Iris pigment epithelial cell (primary cell): ENCODE measurements at regions not wholly inside any gene's neighbourhood (a gene's known extent, or its start where the extent isn't known, plus 50 kb on each side); places are given as distances from the start of the nearest gene placed in this dataset.

Experiments
- DNase-seq: peaks from one replicate; pipeline ENCODE4 v3.0.0-alpha.2; 2011; ENCODE audit warnings: low read depth

DNA sequence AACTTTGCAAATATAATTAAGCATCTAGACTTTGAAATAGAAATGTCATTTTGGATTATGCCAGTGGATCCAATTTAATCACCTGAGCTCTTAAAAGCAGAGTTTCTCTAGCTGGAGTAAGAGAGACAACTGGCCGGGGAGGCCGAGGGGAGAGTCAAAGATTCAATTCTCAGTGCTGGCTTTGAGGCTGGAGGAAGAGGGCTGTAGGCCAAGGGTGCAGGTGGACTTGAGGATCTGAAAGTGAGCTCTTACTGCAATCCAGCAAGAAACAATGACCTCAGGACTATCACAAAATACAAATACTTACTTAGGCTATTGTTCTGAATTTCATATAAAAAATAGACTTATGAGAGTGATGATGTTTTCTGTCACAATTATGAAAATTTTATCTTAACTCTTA is 814.5 kb downstream of the CBLN2 start:
- DNase-seq, result no peak

- DNase-seq, result no peak
These were observed 816.2 kb downstream of the CBLN2 start for GRCh38 chr18:71727909-71728308.

GRCh38 chr18:71725256-71725655 is 818.9 kb downstream of the CBLN2 start:
- DNase-seq, result no peak

- no peak for DNase-seq
These were observed 836.1 kb downstream of the CBLN2 start for GRCh38 chr18:71707985-71708500.

DNA sequence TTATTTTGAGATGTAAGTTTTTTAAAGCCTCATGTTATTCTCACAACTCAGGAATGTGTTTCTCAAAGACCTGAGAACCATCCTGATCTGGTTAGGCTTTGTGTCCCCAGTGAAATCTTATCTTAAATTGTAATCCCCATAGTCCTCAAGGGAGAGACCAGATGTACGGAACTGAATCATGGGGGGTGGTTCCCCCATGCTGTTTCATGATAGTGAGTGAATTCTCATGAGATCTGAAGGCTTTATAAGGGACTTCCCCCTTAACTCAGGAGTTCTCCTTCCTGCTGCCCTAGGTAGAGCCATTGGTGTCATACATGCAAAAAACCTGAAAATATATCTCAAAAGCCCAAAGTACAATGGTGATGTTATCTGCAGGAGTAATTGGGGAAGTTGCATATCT is 836.7 kb downstream of the CBLN2 start:
- DNase-seq, result no peak

GRCh38 chr18:71689416-71690160 is 854.6 kb downstream of the CBLN2 start:
- DNase-seq, result no peak

DNA sequence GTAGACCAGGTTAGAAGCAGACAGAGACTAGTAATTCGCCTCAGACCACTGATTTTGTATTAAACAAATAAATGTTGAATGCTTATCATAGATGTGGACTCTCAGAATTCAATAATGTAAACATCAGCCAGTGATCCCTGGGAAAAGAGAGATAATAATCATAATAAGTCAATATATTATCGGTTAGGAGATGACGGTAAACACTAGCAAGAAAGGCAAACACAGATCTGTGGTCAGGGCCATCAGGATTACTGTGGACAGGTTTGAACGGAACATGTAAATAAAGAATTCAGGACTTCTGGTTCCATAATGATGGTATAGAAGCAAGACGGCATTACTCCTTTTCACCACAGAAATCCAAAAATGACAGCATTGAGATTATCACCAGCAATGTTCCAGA is 861.6 kb downstream of the CBLN2 start:
- DNase-seq, result peak; percentile 3

DNA sequence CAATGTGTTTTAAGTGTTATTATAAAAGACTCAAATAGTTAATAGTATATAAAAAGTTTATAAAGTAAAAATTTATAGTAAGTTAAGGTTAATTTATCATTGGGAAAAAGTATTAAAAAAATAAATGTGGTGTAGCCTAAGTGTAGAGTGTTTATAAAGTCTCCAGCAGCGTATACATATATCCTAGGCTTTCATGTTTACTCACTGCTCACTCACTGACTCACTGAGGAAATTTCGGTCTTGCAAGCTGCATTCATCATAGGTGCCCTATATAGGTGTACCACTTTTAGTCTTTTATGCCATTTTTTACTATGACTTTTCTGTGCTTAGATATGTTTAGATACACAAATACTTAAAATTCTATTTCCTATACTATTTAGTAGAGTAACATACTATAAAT is 866.0 kb downstream of the CBLN2 start:
- DNase-seq, result no peak

- no peak for DNase-seq
These were observed 870.2 kb downstream of the CBLN2 start for GRCh38 chr18:71673954-71674353.

DNA sequence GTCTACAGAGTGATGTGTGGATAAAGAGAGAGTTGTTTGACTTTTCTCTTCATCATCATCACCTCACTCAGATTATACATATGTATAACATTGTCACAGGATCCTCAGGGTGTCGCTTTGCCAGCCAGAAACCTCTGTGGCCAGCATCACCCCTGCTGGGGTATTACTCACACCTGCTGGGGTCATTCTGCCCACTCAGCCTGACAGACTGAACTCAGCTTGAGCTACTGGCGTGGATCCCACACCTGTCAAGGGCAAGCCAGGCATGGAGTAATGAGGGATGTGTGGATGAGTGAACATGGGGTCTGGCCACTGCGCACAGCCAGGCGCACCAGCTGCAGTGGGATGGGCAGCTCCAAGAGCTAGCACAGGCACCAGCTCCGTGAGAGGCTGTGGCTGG is 870.6 kb downstream of the CBLN2 start:
- DNase-seq, result peak; percentile 19

- no peak for DNase-seq
These were observed 877.7 kb downstream of the CBLN2 start for GRCh38 chr18:71666481-71666880.

DNA sequence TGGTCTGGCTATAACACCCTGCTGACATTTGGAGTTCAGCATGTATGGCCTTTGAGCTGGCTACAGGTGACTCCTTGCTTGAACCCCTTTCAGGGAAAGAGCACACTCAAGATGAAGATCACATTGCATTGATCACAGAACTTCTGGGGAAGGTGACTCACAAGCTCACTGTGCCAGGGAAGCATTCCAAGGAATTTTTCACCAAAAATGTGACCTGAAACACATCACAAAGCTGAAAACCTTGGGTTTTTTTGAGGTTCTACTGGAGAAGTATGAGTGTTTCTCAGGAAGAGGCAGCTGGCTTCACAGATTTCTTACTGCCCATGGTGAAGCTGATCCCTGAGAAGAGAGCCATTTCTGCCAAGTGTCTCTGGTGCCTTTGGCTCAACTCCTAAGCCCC is 879.0 kb downstream of the CBLN2 start:
- DNase-seq, result peak; percentile 39

- no peak for DNase-seq
These were observed 900.3 kb downstream of the CBLN2 start for GRCh38 chr18:71643822-71644221.

DNA sequence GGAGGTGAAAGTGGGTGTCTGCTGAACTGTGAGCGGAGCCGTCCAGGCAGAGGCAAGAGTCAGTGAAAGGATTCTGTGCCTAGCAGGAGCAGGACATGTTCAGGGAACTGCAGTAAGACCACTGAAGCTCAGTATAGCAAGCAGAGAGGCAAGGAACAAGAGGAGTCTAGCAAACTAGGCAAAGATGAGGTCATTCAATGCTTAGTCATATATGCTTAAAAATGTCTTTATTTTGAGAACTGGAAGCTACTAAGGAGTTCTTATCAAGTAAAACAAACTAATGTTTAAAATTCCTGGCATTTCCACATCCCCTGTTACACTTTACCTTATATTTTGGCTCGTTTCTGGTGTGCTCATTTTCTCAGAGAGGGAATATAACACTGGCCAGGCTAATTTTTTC is 913.4 kb downstream of the CBLN2 start:
- DNase-seq, result peak; percentile 28

DNA sequence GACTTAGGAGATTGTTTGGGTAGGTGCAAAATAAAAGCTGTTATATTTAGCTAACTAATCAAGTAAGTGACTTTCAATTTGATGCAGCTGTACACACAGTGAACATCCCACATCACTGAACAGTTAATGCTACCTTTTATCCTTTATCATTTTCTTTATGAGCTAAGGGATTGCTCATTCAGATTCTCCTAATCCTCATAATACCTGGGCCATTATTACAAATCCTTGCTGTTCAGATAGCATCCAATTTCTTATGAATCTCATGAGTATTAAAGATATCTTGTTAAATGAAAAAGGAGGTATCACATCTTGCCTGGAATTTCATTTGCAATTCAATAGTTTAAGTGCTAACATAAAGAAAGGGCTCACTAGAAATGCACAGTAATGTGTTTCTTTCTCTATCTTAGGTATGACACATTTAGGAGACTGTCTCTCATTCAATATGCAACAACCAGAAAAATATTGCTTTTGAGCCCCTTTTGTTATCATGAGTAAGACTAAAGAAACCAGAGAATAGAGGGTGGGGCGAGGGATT is 918.5 kb downstream of the CBLN2 start:
- DNase-seq, result no peak

DNA sequence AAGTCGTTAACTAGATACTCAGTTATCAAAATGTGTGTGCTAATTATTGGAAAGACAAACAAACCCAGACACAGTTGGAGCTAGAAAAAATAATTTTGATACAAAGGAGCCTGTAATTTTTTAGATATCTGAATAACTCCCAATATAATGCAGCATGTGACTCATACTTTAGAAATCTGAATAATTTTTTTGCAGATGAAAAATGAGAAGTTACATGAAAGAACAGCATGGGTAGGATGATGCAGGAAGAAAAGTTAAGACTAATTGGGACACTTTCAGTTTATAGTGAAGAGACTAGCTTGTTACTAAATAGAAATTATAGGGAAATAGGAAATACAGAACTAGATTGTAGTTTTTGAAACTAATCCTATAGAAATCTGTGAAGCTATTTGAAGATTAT is 945.8 kb downstream of the CBLN2 start:
- peak; percentile 31 for DNase-seq

- DNase-seq, result peak; percentile 4
These were observed 946.9 kb downstream of the CBLN2 start for GRCh38 chr18:71597219-71597618.

DNA sequence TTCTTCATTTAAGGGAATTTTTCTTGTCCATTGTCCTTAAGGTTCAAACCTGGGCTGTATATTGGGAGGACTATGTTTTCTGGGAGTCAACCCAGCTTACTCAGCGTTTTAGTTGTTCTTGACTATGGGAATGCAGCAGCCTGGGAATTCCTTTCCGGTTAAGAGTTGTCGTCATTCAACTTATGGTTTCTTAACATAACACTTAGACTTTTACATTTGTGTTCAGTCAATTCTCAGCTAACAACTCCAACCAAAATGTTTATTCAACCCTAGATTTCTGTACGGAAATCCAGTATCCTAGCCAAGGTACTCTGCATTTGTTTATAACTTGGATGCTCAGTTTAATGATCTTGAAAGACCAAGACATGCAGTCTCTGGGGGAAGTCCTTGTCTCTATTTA is 960.9 kb downstream of the CBLN2 start:
- DNase-seq, result no peak

- DNase-seq, result no peak
These were observed 989.5 kb downstream of the CBLN2 start for GRCh38 chr18:71554686-71555085.

- DNase-seq, result no peak
These were observed 1002.5 kb downstream of the CBLN2 start for GRCh38 chr18:71541643-71542042.

- peak; percentile 65 for DNase-seq
These were observed 1014.3 kb downstream of the CBLN2 start for GRCh38 chr18:71529703-71530303.

- no peak for DNase-seq
These were observed 1020.4 kb downstream of the CBLN2 start for GRCh38 chr18:71523483-71524435.
